NCI-H526 treated with DMSO at 0.1 percent for 48 hours (cell line): ENCODE measurements at regions not wholly inside any gene's neighbourhood (a gene's known extent, or its start where the extent isn't known, plus 50 kb on each side); places are given as distances from the start of the nearest gene placed in this dataset.
"Not testable (repeated sequence)": the region's sequence is repeated elsewhere in the genome, so short reads cannot be mapped to it uniquely, and the experiment has no call there.

Source experiments
- DNase-seq: peaks from one replicate; lab custom pipeline; 2025; lab: John Stamatoyannopoulos, UW

DNA sequence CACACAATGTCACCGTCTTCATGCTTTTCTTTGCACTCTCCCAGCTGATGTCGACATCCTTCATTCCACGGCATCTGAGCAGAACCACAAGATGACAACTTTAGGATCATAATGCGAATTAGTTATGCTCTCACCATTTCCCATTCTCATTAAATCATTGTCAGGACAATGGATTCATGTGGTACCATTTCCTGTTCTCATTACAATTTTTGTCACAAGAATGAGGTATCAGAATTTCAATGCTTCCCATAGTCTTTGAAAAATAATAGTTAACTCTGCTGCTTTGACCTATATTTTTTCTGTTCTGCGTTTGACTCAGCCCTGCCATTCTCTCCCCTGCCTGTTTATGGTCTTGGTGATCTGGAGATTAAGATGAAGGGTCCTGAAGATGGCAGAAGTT, 175.7 kb upstream of the MDFIC2 start:
- DNase-seq = no peak

DNA sequence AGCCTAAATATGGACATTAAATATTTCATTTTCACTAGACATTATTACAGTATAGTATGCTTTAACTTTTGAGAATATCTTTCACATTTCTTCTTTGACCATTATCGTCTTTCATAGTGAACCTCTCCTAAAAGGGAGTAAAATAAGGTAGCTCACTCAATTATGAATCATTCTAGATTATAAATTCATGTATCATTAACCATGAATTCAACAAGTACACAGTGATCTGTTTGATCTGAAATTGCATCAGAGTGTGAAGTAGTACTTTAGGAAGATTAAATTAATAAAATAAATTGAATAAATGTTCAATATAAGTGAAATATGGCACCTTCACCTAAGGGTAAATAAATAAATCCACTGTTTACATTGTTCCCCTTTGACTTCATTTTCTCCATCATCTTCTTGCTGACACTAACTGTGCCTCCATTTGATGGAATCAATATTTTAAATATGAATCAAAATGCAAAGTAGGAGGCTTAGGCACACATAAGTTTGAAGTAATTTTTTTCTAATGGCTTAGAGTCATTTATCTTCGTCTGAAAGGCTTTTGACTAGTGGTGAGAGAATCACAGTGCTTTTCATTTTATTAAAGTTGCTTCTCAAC, 174.1 kb upstream of the MDFIC2 start:
- DNase-seq = no peak

DNA sequence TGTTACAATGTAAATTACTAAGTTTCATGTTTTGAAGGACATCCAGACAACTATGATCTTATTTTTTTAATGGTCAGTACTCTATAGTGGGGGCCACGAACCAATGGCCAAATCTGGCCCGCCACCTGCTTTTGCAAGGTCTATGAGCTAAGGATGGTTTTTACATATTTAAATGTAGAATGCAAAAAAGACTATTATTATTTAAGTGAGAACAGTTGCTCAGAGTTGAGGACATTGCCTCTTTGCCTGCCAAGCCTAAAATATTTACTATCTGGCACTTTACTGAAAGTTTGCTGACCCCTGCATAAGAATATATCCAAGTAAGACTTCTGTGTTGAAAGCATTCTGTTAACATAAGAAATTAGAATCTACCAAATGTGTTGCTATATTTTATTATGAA, 163.7 kb upstream of the MDFIC2 start:
- DNase-seq = no peak

DNA sequence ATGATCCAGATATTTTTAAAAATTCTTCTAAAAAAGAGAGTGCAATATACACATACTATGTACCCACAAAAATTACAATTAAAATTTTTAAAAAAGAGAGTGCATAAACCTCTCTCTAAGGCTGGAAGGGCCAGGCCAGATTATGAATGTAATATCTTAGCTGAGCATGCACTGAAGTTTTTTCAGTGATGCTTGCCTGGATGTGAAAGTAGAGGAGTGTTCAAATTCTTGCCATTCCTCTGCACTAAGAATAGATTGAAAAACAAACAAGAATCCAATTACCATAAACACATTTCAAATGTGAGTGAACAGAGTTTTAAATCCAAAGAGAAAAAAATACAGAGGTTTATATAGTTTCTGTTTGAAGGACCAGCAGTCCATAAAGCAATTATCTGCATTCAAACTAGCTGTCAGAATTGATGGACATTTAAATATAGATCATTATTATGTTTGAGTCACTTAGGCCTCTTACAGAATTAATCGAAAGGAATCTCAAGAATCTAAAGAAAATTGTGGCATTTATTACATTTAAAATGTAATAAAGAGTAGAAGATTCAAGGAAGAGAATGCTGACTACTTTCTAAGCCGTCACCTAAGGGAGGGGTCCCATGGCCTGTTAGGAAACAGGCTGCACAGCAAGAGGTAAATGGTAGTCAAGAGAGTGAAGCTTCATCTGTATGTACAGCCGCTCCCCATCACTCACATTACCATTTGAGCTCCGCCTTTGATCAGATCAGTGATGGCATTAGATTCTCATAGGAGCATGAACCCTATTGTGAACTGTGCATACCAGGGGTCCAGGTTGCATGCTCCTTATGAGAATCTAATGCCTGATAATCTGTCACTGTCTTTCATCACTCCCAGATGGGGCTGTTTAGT, 159.3 kb upstream of the MDFIC2 start:
- DNase-seq = no peak

DNA sequence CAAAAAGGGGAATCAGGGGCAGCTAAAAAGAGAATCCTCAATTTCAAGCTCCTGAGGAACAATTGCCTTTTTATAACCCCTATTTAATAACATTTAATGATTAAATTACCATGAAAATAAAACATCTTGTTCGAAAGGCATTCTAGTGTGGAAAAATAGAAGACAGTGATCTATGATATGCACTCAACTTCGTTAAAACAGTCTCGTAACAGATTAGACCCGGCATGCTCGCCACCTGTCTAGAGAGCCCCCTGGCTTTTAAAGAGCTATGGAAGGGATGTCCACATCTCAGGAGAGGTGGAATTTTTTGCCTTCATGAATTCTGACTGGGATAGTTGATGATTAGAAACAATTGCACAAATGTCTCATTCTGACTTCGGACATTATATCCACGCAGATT, 153.7 kb upstream of the MDFIC2 start:
- no peak for DNase-seq

DNA sequence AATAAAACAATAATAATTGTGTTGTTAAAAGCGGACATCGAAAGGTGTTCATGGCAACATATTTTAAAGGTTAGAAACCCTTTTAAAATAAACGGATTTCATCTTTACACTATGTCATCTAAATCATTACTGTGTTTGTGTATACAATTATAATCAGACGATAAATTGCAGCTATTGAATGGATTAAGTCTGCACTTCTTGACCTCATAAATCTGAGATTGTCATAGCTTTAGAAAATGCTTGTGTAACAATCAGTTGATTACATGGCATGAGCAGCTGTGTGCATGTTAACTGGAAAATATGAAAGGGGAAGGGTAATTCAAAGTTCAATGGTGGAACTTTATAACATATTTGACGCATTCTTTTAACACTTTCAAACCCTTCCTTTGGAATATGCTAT, 152.4 kb upstream of the MDFIC2 start:
- no peak for DNase-seq

DNA sequence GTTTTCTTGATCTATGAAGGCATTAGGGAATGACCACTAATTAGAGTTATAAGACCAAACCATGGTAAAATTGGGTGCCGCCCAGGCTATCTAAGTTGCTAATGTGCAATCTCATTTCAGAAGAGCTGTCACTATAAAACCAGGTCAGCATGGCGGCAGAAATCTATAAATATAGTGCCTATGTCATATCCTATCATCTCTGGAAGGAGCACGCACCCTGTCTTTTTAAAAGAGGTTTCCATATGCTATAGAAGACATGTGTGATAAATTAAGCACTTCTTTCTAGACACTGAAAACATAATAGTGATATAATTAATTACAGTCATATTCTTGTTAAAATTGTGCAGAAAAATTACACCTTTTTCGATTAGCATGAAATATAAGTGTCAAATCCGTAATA, 152.0 kb upstream of the MDFIC2 start:
- no peak for DNase-seq

DNA sequence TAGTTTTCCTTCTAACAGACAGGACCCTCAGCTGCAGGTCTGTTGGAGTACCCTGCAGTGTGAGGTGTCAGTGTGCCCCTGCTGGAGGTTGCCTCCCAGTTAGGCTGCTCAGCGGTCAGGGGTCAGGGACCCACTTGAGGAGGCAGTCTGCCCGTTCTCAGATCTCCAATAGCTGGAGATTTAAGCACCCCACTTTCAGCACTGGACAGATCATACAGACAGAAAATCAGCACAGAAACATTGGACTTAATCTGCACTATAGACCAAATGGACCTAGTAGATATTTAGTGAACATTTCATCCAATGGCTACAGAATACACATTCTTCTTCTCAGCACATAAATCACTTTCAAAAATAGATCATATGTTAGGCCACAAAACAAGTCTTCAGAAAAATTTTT, 137.8 kb upstream of the MDFIC2 start:
- not testable (repeated sequence) for DNase-seq

DNA sequence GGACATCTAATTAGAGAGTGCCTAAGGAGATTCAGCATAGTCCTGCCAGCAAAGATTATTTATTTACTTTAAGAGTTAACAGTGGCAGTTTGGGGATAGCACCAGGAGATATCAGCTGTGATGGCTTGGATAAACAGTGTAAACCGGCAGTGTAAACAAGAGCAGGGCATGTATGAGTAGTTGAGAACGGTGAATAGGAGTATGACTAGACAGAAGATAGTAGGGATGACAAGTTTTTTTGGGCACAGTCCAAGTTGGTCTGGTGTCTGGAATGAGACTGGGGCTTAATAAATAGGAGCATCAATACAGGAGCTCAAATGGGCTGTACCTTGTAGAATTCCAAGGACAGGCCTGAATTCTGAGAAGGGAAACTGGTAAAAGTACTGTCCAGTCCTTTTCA, 123.0 kb upstream of the MDFIC2 start:
- not testable (repeated sequence) for DNase-seq

DNA sequence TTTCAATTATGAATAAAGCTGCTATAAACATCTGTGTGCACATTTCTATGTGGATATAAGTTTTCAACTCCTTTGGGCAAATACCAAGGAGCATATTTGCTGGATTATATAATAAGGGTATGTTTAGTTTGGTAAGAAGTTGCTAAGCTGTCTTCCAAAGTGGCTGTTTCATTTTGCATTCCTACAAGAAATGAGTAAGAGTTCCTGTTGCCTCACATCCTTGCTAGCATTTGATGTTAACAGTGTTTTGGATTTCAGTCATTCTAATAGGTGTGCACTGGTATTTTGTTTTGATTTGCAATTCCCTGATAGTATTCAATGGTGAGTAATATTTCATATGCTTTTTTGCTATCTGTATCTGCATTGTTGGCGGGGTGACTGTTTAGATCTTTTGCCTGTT, 120.7 kb upstream of the MDFIC2 start:
- DNase-seq = no peak

DNA sequence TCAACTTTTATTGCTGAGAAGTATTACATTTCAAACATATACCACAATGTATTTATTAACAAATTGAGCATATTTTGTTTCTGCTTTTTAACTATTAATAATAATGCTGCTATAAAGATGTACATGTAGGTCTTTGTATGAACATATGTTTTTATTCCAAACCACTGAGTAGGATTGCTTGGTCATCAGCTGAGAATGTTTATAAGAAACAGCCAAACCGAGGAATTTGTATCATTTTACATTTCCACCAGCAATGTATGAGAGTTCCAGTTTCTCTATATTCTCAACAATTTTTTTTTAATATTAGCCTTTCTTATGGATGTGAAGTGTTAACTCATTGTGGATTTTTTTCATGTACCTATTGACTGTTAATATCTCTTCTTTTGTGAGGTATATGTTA, 119.5 kb upstream of the MDFIC2 start:
- DNase-seq = no peak

DNA sequence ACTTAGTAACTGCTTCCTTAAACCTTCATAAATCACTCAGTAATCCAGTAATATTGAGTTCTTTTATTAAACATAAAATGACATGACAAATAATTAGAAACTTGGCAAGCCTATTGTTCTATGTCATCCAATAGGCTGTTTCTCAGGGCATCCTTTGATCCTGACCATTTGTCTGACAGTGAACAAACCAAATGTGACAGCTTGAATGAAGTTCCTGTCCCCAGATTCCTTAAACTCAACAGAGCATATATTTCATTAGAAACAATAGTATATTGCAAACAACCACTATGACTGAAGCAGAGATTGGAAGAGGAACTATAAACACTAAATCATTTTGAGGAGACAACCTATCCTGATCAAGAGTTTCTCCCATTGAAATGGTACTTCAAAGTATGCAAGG, 113.6 kb upstream of the MDFIC2 start:
- DNase-seq = no peak

DNA sequence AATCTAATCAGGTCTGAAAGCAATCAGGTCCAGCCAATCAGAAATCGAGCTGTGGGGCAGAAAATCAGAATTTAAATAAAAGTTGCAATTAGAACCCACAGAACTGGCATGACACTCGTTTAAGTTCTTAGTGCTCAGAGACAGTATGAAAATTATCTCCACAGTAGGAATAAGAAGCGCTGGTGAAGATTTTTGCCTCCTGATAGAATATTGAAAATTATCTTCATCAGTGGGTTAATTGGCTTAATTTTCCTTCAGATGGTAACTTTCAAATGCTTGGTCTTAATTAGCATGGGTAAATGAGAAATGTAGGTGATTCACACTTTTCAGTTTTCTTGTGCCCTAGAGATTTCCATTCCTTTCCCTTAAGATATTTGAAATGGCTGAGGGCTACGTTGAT, 109.1 kb upstream of the MDFIC2 start:
- no peak for DNase-seq

DNA sequence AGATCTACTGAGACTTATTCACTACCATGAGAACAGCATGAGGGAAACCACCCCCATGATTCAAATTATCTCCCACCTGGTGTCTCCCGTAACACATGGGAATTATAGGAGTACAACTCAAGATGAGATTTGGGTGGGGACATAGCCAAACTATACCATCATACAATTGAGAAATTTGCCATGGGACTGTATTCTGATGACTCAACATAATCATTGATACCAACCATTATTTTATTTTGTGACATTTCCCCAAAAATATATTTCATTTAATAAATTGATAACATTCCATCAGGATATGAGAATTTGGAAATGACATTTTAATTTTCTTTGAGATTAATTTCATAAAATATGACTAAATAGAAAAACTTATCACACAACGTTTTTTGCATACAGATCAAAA, 96.6 kb upstream of the MDFIC2 start:
- no peak for DNase-seq

DNA sequence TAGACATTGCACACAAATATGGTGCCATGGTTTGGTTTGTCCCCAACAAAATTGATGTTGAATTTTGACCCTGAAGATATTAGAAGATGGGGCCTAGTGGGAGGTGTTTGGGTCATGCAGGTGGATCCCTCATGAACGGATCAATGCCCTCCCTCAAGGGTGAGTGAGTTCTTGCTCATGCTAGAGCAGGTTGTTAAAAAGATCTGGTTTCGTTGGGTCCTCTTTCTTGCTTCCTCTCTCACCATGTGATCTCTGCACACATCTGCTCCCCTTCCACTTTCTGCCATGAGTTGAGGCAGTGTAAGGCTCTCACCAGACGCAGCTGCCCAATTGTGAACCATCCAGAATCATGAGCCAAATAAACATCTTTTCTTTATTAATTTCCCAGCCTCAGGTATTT, 87.8 kb upstream of the MDFIC2 start:
- no peak for DNase-seq

DNA sequence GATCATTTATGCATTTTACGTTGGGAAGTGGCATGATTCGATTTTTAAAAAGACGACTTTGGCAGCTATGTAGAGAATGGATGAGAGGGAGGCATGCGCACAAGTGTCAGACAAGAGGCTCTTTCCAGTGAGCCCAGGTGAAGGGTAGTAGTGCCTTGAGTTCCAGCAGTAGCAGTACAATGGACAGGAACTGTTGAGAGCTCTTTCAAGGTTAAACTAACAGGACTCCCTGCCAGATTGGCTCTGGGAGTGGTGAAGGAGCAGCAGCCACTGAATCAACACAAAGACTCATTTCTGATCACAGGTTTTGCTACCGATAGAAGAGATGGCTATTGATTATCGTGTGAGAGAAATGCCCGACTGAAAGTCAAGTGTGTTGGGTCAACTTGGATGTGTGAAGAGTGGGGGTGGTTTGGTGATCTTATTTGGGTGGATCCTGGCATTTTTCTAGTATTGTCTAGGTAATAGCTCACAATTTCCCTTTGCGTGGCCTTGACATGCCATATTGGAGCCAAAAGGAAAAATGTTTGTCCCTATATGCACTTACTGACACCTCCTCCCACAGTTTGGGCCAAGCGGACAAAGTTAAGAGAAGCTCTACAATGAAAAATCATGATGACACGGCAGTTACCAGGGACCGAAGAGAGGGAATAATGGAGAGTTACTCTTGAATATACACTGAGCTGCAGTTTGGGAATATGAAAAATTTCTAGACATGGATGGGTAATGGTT, 81.6 kb upstream of the MDFIC2 start:
- no peak for DNase-seq

DNA sequence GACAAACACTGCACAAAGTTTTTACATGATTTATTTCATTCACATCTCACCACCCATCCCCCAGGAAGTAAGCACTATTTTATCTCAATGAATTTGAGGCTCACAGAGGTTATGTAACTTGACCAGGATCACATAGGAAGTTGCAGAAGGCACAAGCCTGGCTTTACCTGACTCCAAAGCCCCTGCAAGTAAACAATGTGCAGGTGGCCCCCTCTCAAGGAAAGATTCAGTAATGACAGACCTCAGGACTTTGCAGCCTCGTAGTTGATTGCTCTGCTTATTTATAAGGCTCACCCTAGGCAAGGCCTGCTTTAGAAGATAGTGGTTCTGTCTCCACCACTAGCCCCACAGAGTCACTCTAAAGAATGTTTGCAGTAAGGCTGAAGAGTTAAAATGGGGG, 79.8 kb upstream of the MDFIC2 start:
- no peak for DNase-seq

DNA sequence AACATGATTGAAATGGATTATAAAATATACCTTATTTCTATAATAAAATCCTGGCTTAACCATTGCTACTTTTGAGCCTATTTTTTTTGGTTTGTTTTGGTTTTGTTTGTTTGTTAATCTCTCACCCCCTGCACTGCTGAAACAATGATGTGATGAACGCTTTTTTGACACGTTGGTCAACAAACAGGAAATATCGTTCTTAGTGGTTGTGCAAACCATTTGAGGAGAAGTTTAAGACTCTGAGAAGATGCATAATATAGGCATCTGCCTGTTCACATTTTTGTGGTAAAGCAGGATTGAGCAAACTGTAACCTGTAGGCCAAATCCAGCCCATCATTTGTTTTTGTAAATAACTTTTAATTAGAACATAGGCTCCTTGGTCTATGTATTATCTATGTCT, 75.5 kb upstream of the MDFIC2 start:
- no peak for DNase-seq

DNA sequence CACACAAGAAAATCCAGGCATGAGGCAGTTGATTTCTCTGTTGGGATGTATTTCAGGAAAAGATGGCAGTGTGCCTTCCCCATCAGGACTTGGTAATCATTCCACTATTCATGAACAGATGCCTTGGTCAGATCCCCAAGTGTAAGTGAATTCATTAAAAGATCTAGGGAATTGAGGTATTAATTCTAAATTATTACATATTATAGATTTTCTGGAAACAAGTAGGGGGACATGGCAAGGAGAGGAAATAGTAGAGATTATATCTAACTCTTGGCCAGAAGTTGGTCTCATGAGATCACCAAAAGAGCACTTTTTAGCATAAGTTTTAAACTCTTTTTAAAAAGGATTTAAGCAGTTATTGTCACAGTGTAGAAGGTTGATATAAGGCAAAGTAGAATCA, 74.4 kb upstream of the MDFIC2 start:
- no peak for DNase-seq

DNA sequence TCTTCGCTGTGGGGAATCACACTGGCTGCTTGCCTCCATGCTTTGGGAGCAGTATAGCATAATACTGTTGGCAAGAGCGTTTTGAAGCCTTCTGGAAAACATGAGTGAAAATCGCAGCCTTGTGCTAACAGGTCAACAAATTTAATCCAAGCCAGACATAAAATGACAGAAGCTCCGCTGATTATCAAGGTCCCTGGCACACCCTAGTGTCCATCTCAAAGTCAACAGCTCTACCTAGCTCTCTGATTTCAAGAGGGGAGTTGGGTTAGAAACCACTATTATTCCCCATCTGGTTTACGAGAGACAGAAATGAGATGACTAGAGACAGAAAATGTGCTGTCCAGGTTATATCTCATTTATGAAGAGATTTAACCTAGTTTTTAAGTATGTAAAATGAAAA, 73.6 kb upstream of the MDFIC2 start:
- no peak for DNase-seq

DNA sequence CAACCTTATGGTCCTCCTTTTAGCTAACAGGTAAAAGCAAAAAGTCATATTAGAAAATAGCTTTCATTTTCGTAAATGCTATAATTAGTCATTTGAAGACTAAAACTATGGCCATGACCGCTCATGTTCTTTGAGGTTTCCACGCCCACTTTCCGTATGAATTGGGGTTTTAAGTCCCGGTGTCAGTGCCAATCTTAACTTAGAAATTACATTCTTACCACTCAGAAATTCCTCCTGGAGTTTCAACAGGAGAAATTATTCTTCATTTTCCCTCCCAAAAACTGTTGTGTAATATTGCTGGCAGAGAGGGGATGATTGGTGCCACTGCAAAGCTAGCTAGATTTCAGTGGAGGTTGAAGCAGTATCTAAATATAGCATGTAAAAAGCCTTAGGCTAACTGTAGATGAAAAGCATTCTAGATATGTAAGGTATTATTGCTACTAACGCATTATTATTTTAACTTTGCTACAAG, 71.0 kb upstream of the MDFIC2 start:
- DNase-seq = no peak

DNA sequence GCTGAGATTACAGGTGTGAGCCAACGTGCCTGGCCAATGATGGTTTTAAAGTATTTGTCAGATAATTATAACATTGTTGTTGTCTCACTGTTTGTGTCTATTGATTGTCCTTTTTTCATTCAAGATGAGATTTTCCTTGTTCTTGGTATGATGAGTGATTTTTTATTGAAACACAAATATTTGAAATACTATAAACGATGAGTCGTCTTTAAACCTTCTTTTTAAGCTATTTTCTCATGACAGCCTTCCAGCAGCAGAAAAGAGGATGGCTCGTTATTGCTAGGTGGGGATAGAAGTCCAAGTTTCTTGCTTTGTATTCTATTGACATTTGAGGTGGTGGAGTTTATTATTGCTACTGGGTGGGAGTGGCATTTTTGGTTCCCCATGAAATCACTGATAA, 61.7 kb upstream of the MDFIC2 start:
- DNase-seq = no peak
